Astrocyte of the spinal cord (primary cell): ENCODE measurements at regions not wholly inside any gene's neighbourhood (a gene's known extent, or its start where the extent isn't known, plus 50 kb on each side); places are given as distances from the start of the nearest gene placed in this dataset.

ENCODE experiments used
- DNase-seq: peaks from one replicate; pipeline ENCODE4 v3.0.0; 2011; ENCODE audit warnings: low read depth, low spot score
- H3K4me3 ChIP-seq: 2 replicates; pipeline ENCODE4 v1.5.1; 2011; ENCODE audit warnings: low read depth, mild to moderate bottlenecking, low read length, moderate library complexity
- CTCF ChIP-seq: IDR thresholded peaks from 2 replicates; pipeline ENCODE4 v1.5.1; 2012; ENCODE audit warnings: low read depth, mild to moderate bottlenecking, low read length, inconsistent platforms
- in situ Hi-C: cut with HindIII; loops from 2 replicates; pipeline ENCODE4 v1.10.0; 2017; ENCODE audit warnings: low sequenced_read_pairs

GRCh38 chr13:63090524-63090923 is 1674.9 kb upstream of the PCDH20 start:
- no peak for DNase-seq
- H3K4me3 ChIP-seq, result no peak overlapping the region
- in situ Hi-C loops, result no loop called here
- TF ChIP-seq CTCF, result no peak

- in situ Hi-C loops, result no loop called here
- TF ChIP-seq CTCF, result no peak
- DNase-seq, result peak; percentile 30
- no peak overlapping the region for H3K4me3 ChIP-seq
These were observed 1672.6 kb upstream of the PCDH20 start for GRCh38 chr13:63088226-63088625.

DNA sequence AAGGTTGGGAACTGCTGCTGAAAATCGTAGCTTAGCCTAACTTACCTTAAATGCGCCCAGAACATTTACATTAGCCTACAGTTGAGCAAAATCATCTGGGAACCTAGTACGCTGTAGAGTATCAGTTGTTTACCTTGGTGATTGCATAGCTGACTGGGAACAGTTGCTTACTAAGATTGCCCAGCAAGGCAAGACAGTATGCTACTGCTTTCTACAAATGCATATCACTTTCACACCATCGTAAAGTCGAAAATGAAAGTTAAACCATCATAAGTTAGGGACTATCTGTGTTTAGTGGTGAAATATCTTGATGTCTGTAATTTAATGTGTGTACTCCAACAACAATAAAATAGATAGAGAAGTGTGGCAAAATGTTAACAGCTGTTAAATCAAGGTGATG is 1670.6 kb upstream of the PCDH20 start:
- TF ChIP-seq CTCF, result no peak
- no peak for DNase-seq
- in situ Hi-C loops, result no loop called here
- no peak overlapping the region for H3K4me3 ChIP-seq

DNA sequence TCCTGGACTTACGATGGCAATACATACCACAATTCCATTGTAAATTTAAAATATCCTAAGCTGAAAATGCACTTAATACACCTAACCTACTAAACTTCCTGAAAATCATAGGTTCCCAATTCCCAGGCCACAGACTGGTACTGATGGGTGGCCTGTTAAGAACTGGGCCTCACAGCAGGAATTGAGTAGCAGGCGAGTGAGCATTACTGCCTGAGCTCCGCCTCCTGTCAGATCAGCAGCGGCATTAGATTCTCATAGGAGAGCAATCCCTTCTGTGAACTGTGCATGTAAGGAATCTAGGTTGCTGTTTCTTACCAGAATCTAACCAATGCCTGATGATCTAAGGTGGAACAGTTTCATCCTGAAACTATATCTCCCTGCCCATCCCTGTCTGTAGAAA is 1670.2 kb upstream of the PCDH20 start:
- TF ChIP-seq CTCF, result no peak
- no peak for DNase-seq
- in situ Hi-C loops, result no loop called here
- no peak overlapping the region for H3K4me3 ChIP-seq

DNA sequence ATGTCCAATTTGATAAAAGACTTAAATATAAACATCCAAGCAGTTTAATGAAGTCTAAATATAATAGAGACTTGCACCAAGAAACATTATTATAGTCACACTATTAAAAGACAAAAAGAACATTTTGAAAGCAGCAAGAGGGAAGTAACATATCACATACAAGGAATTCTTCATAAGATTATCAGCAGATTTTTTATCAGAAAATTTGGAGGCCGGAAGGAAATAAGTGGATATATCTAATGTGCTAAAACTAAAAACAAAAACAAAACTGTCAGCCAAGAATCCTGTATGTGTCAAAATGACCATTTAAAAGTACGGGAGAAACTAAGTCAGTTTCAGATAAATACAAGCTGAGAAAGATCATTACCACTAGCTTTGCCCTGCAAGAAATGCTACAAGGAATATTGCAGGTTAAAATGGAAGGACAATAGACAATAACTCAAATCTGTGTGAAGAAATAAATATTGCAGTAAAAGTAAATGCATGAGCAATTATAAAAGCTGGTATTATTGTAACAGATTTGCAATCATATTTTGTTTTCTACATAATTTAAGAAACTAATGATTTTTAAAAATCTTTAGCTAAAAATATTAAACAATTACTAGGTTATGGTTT is 1665.9 kb upstream of the PCDH20 start:
- in situ Hi-C loops, result no loop called here
- no peak for DNase-seq
- TF ChIP-seq CTCF, result no peak
- no peak overlapping the region for H3K4me3 ChIP-seq

GRCh38 chr13:63075126-63075525 is 1659.5 kb upstream of the PCDH20 start:
- TF ChIP-seq CTCF, result no peak
- DNase-seq, result no peak
- H3K4me3 ChIP-seq, result no peak overlapping the region
- in situ Hi-C loops, result no loop called here

GRCh38 chr13:63050287-63050686 is 1634.6 kb upstream of the PCDH20 start:
- H3K4me3 ChIP-seq, result no peak overlapping the region
- in situ Hi-C loops, result no loop called here
- no peak for DNase-seq
- TF ChIP-seq CTCF, result no peak
